ENCODE measurements at regions not wholly inside any gene's neighbourhood (a gene's known extent, or its start where the extent isn't known, plus 50 kb on each side); places are given as distances from the start of the nearest gene placed in this dataset.

GRCh38 chr22:48869788-48870187, 957.9 kb downstream of the BRD1 start:
- no peak for TF ChIP-seq POLR2A (IDR thresholded peaks at IDR 0.05)
- no peak for TF ChIP-seq CTCF (IDR thresholded peaks at IDR 0.05 in 8 of 11, conservative IDR thresholded peaks at IDR 0.05 in 3 of 11)

All from spleen (tissue), 7 donors.